Neuronal stem cell (in vitro differentiated cells): ENCODE measurements at regions not wholly inside any gene's neighbourhood (a gene's known extent, or its start where the extent isn't known, plus 50 kb on each side); places are given as distances from the start of the nearest gene placed in this dataset.

Source experiments
- DNase-seq: peaks from one replicate; pipeline ENCODE4 v3.0.0-alpha.2; 2013; ENCODE audit warnings: low spot score
- H2AFZ ChIP-seq: one replicate; pipeline ENCODE4 v1.6.1; 2013; ENCODE audit warnings: mild to moderate bottlenecking, low read length, inconsistent platforms
- H2AK5ac ChIP-seq: 2 replicates; pipeline ENCODE4 v1.6.1; 2013; ENCODE audit warnings: low read depth, mild to moderate bottlenecking, inconsistent platforms, low read length, moderate library complexity, mixed read lengths
- H2BK120ac ChIP-seq: 2 replicates; pipeline ENCODE4 v1.6.1; 2013; ENCODE audit warnings: low read depth, mild to moderate bottlenecking, inconsistent platforms, low read length, moderate library complexity, mixed read lengths
- H2BK12ac ChIP-seq: one replicate; pipeline ENCODE4 v1.6.1; 2013; ENCODE audit warnings: low read length, inconsistent platforms
- H2BK15ac ChIP-seq: 2 replicates; pipeline ENCODE4 v1.6.1; 2013; ENCODE audit warnings: mild to moderate bottlenecking, low read length, inconsistent platforms, mixed read lengths
- H2BK5ac ChIP-seq: one replicate; pipeline ENCODE4 v1.6.1; 2013; ENCODE audit warnings: inconsistent platforms, mild to moderate bottlenecking, low read length, moderate library complexity
- H3K14ac ChIP-seq: one replicate; pipeline ENCODE4 v1.6.1; 2013; ENCODE audit warnings: low read length, inconsistent platforms
- H3K18ac ChIP-seq: 2 replicates; pipeline ENCODE4 v1.6.1; 2013; ENCODE audit warnings: low read length, inconsistent platforms
- H3K23ac ChIP-seq: 2 replicates; pipeline ENCODE4 v1.6.1; 2013; ENCODE audit warnings: low read depth, mild to moderate bottlenecking, mixed read lengths, low read length, inconsistent platforms; ENCODE audit not compliant: poor library complexity
- H3K27ac ChIP-seq: replicated peaks from 3 replicates; pipeline ENCODE4 v1.5.1; 2013; ENCODE audit warnings: low read length, inconsistent platforms
- H3K27me3 ChIP-seq, 3 experiments: 2 replicates each; pipeline ENCODE4 v1.6.1; 2013; ENCODE audit warnings: low read length in 3 of 3, mild to moderate bottlenecking in 2 of 3, inconsistent platforms in 1 of 3, low read depth in 1 of 3, mixed read lengths in 1 of 3, moderate library complexity in 1 of 3; ENCODE audit not compliant: control insufficient read depth in 3 of 3, insufficient read depth in 3 of 3
- H3K36me3 ChIP-seq, 2 donors: replicated peaks in 1 of 2; 2 replicates each; pipeline ENCODE4 v1.6.1; 2013; ENCODE audit warnings: low read length in 2 of 2; ENCODE audit not compliant: control insufficient read depth in 2 of 2, insufficient read depth in 2 of 2
- H3K4ac ChIP-seq: 2 replicates; pipeline ENCODE4 v1.6.1; 2013; ENCODE audit warnings: inconsistent platforms, mild to moderate bottlenecking, low read length, moderate library complexity
- H3K4me1 ChIP-seq, 2 donors: 1 replicate in 1 of 2; 2 replicates in 1 of 2; pipeline ENCODE4 v1.6.1; 2013; ENCODE audit warnings: low read length in 2 of 2, low read depth in 1 of 2; ENCODE audit not compliant: control insufficient read depth in 2 of 2, insufficient read depth in 1 of 2
- H3K4me2 ChIP-seq: one replicate; pipeline ENCODE4 v1.6.1; 2013; ENCODE audit warnings: mild to moderate bottlenecking, low read length, inconsistent platforms; ENCODE audit not compliant: insufficient read depth, poor library complexity, severe bottlenecking
- H3K4me3 ChIP-seq, 2 donors: 2 replicates each; pipeline ENCODE4 v1.5.1; 2013; ENCODE audit warnings: low read length in 2 of 2, mild to moderate bottlenecking in 2 of 2, inconsistent platforms in 1 of 2, moderate library complexity in 1 of 2
- H3K79me1 ChIP-seq: one replicate; pipeline ENCODE4 v1.6.1; 2013; ENCODE audit warnings: low read depth, mild to moderate bottlenecking, inconsistent platforms, low read length, moderate library complexity
- H3K9ac ChIP-seq: one replicate; pipeline ENCODE4 v1.6.1; 2013; ENCODE audit warnings: mild to moderate bottlenecking, low read depth, low read length, inconsistent platforms; ENCODE audit not compliant: poor library complexity
- H3K9me3 ChIP-seq, 2 donors: replicated peaks in 1 of 2; 2 replicates each; pipeline versions ENCODE3 to v1.6.1; 2013; ENCODE audit warnings: low read length in 2 of 2, mild to moderate bottlenecking in 2 of 2, inconsistent platforms in 1 of 2, low read depth in 1 of 2, mixed read lengths in 1 of 2, moderate library complexity in 1 of 2; ENCODE audit not compliant: control insufficient read depth in 2 of 2, insufficient read depth in 1 of 2
- H4K8ac ChIP-seq: one replicate; pipeline ENCODE4 v1.6.1; 2013; ENCODE audit warnings: low read depth, mild to moderate bottlenecking, inconsistent platforms, low read length, moderate library complexity
- H4K91ac ChIP-seq: one replicate; pipeline ENCODE4 v1.6.1; 2013; ENCODE audit warnings: low read length, low read depth, mild to moderate bottlenecking, inconsistent platforms; ENCODE audit not compliant: poor library complexity
- WGBS, 2 donors: extraction: QIAGEN DNeasy Blood & Tissue Kit; methylation state at CpG; one replicate each; pipeline ENCODE4 v1.1.7; 2013; ENCODE audit warnings: missing lambda C conversion rate in 2 of 2, mixed read lengths in 1 of 2; ENCODE audit not compliant: insufficient read length in 2 of 2, insufficient replicate concordance in 1 of 2; ENCODE audit errors: extremely low coverage in 2 of 2; 5-methylcytosine and 5-hydroxymethylcytosine counted together

DNA sequence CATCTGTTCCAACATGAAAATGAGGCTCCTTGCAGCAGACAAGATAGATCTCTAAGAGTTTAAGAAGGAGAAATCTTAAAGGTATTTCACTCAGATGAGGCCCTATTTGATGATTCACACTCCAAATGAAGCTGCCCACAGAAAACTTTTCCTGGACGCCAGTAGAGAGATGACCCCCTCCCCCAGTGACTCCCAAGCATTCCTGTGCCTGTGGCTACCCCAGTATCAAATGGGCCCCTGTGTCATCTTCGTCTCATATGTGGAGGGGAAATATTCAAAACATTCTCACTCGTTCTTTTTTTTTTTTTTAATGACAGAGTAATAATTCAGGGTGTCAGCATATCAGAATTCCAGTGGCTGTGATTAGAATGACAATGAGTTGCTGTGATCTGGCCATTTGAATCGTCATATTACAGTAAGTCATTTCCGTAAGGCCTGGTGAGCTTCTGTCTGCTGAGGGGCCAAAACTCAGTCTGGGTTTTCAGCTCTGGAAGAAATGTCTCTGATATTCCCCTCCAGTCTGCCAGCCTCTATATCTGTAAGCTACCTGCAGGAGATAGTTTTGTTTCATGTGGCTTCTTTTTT lies 194.7 kb downstream of the URI1 start:
- Histone ChIP-seq H3K79me1 (no peaks in the 10 kb centered on the region), H3K4me3 (no peak overlapping the region), H3K27me3 (peaks cover 0 to 12% (median 0%) of the 10 kb centered on the region in 3 experiments), H3K4me2 (no peak overlapping the region), H2BK5ac (no peak overlapping the region), H4K91ac (no peak overlapping the region), H3K4ac (no peak overlapping the region), H3K18ac (no peak overlapping the region), H2BK15ac (no peak overlapping the region), H3K14ac (no peak overlapping the region), H2BK120ac (no peak overlapping the region), H3K23ac (no peak overlapping the region), H2AK5ac (no peak overlapping the region), H3K9me3 (no peaks in the 10 kb centered on the region), H2AFZ (no peak overlapping the region), H2BK12ac (no peak overlapping the region), H3K27ac (no peak overlapping the region), H3K36me3 (no peaks in the 10 kb centered on the region), H3K9ac (no peak overlapping the region), H4K8ac (no peak overlapping the region), H3K4me1 (peaks cover 10 to 12% of the 10 kb centered on the region in 2 donors)
- no CpG with 5 or more reads among the region's 5 CpGs for WGBS, 2 donors
- no peak for DNase-seq

DNA sequence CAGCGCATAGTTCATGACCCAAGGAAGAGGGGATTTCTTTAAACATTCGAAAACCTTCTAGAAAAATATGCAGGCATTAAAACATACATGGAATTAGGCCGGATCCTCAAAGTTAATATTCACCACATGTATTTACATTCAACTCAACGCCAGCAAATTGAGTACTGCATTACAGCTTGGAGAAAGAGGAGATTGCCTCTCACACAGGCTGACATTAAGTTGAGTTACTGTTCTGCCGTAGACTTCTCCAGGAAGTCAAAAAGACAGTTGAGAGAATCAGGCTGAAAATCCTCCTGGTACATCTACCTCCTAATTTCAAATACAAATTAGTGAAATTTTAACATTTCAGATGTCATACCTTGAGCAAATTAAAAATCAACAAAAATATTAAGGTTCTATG lies 195.7 kb downstream of the URI1 start:
- H3K36me3 ChIP-seq, result no peaks in the 10 kb centered on the region
- H3K4me1 ChIP-seq, result peaks cover under 1 to 2% of the 10 kb centered on the region in 2 donors
- no peak overlapping the region for H2BK12ac ChIP-seq
- no peak overlapping the region for H4K8ac ChIP-seq
- H3K23ac ChIP-seq, result no peak overlapping the region
- no peak overlapping the region for H3K27ac ChIP-seq
- no peak overlapping the region for H2AK5ac ChIP-seq
- H3K14ac ChIP-seq, result no peak overlapping the region
- H2BK15ac ChIP-seq, result no peak overlapping the region
- no peak overlapping the region for H3K9ac ChIP-seq
- H2AFZ ChIP-seq, result no peak overlapping the region
- H3K4me3 ChIP-seq, result no peak overlapping the region
- no peaks in the 10 kb centered on the region for H3K9me3 ChIP-seq
- no peak overlapping the region for H2BK5ac ChIP-seq
- H4K91ac ChIP-seq, result no peak overlapping the region
- no peak overlapping the region for H3K4me2 ChIP-seq
- no peaks in the 10 kb centered on the region for H3K79me1 ChIP-seq
- H2BK120ac ChIP-seq, result no peak overlapping the region
- no CpG with 5 or more reads among the region's 5 CpGs for WGBS, 2 donors
- DNase-seq, result no peak
- H3K27me3 ChIP-seq, result peaks cover 0 to 12% (median 0%) of the 10 kb centered on the region in 3 experiments
- H3K18ac ChIP-seq, result no peak overlapping the region
- H3K4ac ChIP-seq, result no peak overlapping the region

DNA sequence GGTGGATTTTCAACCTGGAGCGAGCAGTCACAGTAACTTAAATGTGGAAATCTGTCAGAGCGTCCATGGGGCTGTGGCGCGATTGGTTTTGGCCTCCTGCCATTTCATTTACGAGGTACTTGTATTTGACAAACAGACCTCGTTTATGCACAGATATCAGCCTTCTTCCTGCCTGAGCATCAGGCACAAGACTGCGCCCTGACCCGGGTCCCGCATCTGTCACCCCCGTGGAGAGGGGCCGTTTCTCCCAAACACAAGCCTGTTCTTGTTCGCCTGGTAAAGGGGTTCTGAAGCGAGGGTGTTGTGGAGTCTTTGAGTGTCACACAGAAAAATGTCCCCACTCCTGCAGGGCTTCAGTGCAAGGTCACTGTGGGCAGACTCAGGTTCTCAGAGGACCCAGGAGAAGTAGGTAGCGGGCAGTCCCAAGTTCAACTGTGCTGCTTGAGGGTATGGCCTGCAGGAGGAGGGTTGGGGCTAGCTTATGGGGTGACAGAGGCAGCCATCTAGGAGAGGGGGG lies 202.3 kb downstream of the URI1 start:
- Histone ChIP-seq H4K8ac (no peak overlapping the region), H3K4me1 (peaks cover 0 to 8% of the 10 kb centered on the region in 2 donors), H2BK15ac (no peak overlapping the region), H3K27ac (no peak overlapping the region), H2BK12ac (no peak overlapping the region), H3K18ac (no peak overlapping the region), H3K79me1 (no peaks in the 10 kb centered on the region), H2BK120ac (no peak overlapping the region), H3K4me2 (no peak overlapping the region), H3K23ac (no peak overlapping the region), H4K91ac (no peak overlapping the region), H3K14ac (peak overlapping the region; percentile 47), H2AK5ac (peak overlapping the region; percentile 3), H3K36me3 (no peaks in the 10 kb centered on the region), H3K4ac (no peak overlapping the region), H3K9ac (no peak overlapping the region), H3K4me3 (peak overlapping the region in 1 of 2 donors; percentile 41), H2AFZ (no peak overlapping the region), H2BK5ac (peak overlapping the region; percentile 43), H3K27me3 (no peaks in the 10 kb centered on the region), H3K9me3 (no peaks in the 10 kb centered on the region)
- WGBS, 2 donors, result no CpG with 5 or more reads among the region's 14 CpGs
- DNase-seq, result no peak

DNA sequence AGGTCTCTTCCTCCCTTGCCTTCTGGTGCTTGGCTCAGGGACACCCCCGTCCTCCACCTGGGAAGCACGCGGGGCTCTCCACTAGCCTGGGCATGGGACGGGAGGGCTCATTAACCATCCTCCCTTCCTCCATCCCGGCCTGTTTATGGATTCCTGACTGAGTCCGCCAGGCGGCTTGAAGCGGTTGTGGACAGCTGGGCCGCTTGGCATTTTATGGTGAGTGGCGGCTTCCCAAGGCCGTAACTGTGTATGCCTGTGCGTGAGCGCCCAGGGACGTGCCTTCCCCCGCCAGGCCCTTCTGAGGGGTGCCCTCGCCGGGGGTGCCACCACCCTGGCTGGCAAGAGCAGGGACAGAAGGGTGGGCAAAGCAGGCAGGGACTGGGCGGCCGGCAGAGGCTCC lies 202.8 kb downstream of the URI1 start:
- Histone ChIP-seq H3K4me3 (no peak overlapping the region), H2BK15ac (no peak overlapping the region), H2AK5ac (peak overlapping the region; percentile 3), H3K4ac (no peak overlapping the region), H3K36me3 (no peaks in the 10 kb centered on the region), H3K27ac (no peak overlapping the region), H4K8ac (no peak overlapping the region), H2BK120ac (no peak overlapping the region), H2AFZ (no peak overlapping the region), H3K18ac (peak overlapping the region; percentile 42), H3K27me3 (no peaks in the 10 kb centered on the region), H2BK12ac (no peak overlapping the region), H4K91ac (no peak overlapping the region), H3K14ac (no peak overlapping the region), H3K9ac (no peak overlapping the region), H3K79me1 (no peaks in the 10 kb centered on the region), H3K4me2 (no peak overlapping the region), H3K4me1 (peaks cover 0 to 11% of the 10 kb centered on the region in 2 donors), H3K9me3 (no peaks in the 10 kb centered on the region), H2BK5ac (peak overlapping the region; percentile 43), H3K23ac (no peak overlapping the region)
- no CpG with 5 or more reads among the region's 19 CpGs for WGBS, 2 donors
- no peak for DNase-seq
